ENCODE measurements at regions not wholly inside any gene's neighbourhood (a gene's known extent, or its start where the extent isn't known, plus 50 kb on each side); places are given as distances from the start of the nearest gene placed in this dataset.
"Not testable (repeated sequence)": the region's sequence is repeated elsewhere in the genome, so short reads cannot be mapped to it uniquely, and the experiment has no call there.

DNA sequence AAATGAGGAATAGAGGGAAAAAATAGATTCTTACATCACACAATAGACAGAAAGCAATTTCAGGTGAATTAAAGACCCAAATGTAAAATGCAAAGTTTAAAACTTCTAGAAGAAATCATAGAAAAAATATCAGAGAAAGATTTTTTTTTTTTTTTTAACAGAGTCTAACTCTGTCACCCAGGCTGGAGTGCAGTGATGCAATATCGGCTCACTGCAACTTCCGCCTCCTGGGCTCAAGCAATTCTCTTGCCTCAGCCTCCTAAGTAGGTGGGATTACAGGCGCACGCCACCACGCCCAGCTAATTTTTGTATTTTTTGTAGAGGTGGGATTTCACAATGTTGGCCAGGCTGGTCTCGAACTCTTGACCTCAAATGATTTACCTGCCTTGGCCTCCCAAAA lies 141.8 kb downstream of the COPRS start:
- H3K79me2 ChIP-seq (ENCODE audit: control insufficient read depth, insufficient read depth, low read length, poor library complexity); H3K9ac ChIP-seq (ENCODE audit: low read length); H3K27me3 ChIP-seq (ENCODE audit: insufficient read depth, low read length); H3K27ac ChIP-seq (ENCODE audit: low read depth, low read length); H3K18ac ChIP-seq (ENCODE audit: low read length); H2BK120ac ChIP-seq (ENCODE audit: insufficient read depth, low read length, poor library complexity); H4K12ac ChIP-seq (ENCODE audit: low read depth, low read length); H3K9me3 ChIP-seq (ENCODE audit: insufficient read depth, low read depth, low read length); H3K79me1 ChIP-seq (ENCODE audit: low read length); H2BK12ac ChIP-seq (ENCODE audit: low read length); H3K36me3 ChIP-seq (ENCODE audit: control insufficient read depth in 1 of 2, insufficient read depth in 2 of 2, low read length in 2 of 2); H4K8ac ChIP-seq (ENCODE audit: low read depth, low read length); H3K4ac ChIP-seq (ENCODE audit: low read depth, low read length); H3K4me2 ChIP-seq (ENCODE audit: low read length); H3K14ac ChIP-seq (ENCODE audit: low read length); H3K4me3 ChIP-seq (ENCODE audit: low read depth, low read length); H4K91ac ChIP-seq (ENCODE audit: low read depth, low read length); H2AK5ac ChIP-seq (ENCODE audit: low read length); H2BK5ac ChIP-seq (ENCODE audit: low read depth, low read length, poor library complexity); H3K23ac ChIP-seq (ENCODE audit: low read length); H2AFZ ChIP-seq (ENCODE audit: insufficient read depth, low read length, poor library complexity); H3K4me1 ChIP-seq (ENCODE audit: control insufficient read depth in 1 of 2, insufficient read depth in 2 of 2, low read length in 2 of 2): not testable (repeated sequence)
- no CpG with 5 or more reads among the region's 6 CpGs for WGBS (ENCODE audit: extremely low coverage, insufficient coverage, insufficient read length)
- DNase-seq: peak; percentile 19 to 25

DNA sequence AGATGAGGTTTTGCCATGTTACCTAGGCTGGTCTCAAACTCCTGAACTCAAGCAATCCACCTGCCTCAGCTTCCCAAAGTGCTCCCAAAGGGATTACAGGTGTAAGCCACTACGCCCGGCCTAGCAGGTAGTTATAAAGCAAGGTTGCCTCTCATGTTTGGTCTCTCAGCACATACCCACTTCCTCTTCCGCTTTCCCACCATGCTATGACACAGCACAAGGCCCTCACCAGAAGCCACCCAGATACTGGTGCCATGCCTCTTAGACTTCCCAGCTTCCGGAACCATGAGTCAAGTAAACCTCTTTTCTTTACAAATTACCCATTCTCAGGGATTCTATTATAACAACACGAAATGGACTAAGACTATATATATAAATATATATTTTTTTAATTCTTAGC lies 143.6 kb downstream of the COPRS start:
- Histone ChIP-seq H3K4me1 (ENCODE audit: control insufficient read depth in 1 of 2, insufficient read depth in 2 of 2, low read length in 2 of 2) (no peaks in the 10 kb centered on the region), H3K4me3 (ENCODE audit: low read depth, low read length) (no peak overlapping the region), H3K23ac (ENCODE audit: low read length) (no peak overlapping the region), H3K27me3 (ENCODE audit: insufficient read depth, low read length) (no peaks in the 10 kb centered on the region), H4K12ac (ENCODE audit: low read depth, low read length) (no peak overlapping the region), H4K8ac (ENCODE audit: low read depth, low read length) (no peak overlapping the region), H3K79me1 (ENCODE audit: low read length) (no peaks in the 10 kb centered on the region), H3K27ac (ENCODE audit: low read depth, low read length) (no peak overlapping the region), H3K14ac (ENCODE audit: low read length) (no peak overlapping the region), H3K18ac (ENCODE audit: low read length) (no peak overlapping the region), H2AFZ (ENCODE audit: insufficient read depth, low read length, poor library complexity) (no peak overlapping the region), H3K79me2 (ENCODE audit: control insufficient read depth, insufficient read depth, low read length, poor library complexity) (no peaks in the 10 kb centered on the region), H2AK5ac (ENCODE audit: low read length) (no peak overlapping the region), H3K4ac (ENCODE audit: low read depth, low read length) (no peak overlapping the region), H3K9ac (ENCODE audit: low read length) (no peak overlapping the region), H2BK120ac (ENCODE audit: insufficient read depth, low read length, poor library complexity) (no peak overlapping the region), H4K91ac (ENCODE audit: low read depth, low read length) (no peak overlapping the region), H3K4me2 (ENCODE audit: low read length) (no peak overlapping the region), H3K36me3 (ENCODE audit: control insufficient read depth in 1 of 2, insufficient read depth in 2 of 2, low read length in 2 of 2) (no peaks in the 10 kb centered on the region), H2BK5ac (ENCODE audit: low read depth, low read length, poor library complexity) (no peak overlapping the region), H3K9me3 (ENCODE audit: insufficient read depth, low read depth, low read length) (no peaks in the 10 kb centered on the region), H2BK12ac (ENCODE audit: low read length) (no peak overlapping the region)
- whole genome bisulfite sequencing (ENCODE audit: extremely low coverage, insufficient coverage, insufficient read length): no CpG with 5 or more reads among the region's 5 CpGs
- no peak for DNase-seq

DNA sequence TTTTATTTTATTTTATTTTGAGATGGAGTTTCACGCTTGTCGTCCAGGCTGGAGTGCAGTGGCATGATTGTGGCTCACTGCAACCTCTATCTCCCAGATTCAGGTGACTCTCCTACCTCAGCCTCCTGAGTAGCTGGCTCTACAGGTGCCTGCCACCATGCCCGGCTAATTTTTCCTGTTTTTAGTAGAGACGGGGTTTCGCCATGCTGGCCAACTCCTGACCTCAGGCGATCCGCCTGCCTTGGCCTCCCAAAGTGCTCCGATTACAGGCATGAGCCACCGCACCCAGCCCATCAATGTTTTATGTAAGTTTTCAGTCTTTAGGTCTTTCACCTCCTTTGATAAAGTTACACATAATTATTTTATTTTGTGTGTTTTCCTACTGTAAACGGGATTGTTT lies 154.6 kb downstream of the COPRS start:
- DNase-seq: peak; percentile 40 to 65
- Histone ChIP-seq H3K18ac (ENCODE audit: low read length) (no peak overlapping the region), H3K23ac (ENCODE audit: low read length) (no peak overlapping the region), H2BK12ac (ENCODE audit: low read length) (no peak overlapping the region), H3K36me3 (ENCODE audit: control insufficient read depth in 1 of 2, insufficient read depth in 2 of 2, low read length in 2 of 2) (no peaks in the 10 kb centered on the region), H3K27me3 (ENCODE audit: insufficient read depth, low read length) (no peaks in the 10 kb centered on the region), H2AK5ac (ENCODE audit: low read length) (no peak overlapping the region), H3K4me1 (ENCODE audit: control insufficient read depth in 1 of 2, insufficient read depth in 2 of 2, low read length in 2 of 2) (no peaks in the 10 kb centered on the region), H3K79me2 (ENCODE audit: control insufficient read depth, insufficient read depth, low read length, poor library complexity) (no peaks in the 10 kb centered on the region), H4K8ac (ENCODE audit: low read depth, low read length) (no peak overlapping the region), H3K4ac (ENCODE audit: low read depth, low read length) (no peak overlapping the region), H4K12ac (ENCODE audit: low read depth, low read length) (no peak overlapping the region), H3K9me3 (ENCODE audit: insufficient read depth, low read depth, low read length) (no peaks in the 10 kb centered on the region), H3K4me3 (ENCODE audit: low read depth, low read length) (no peak overlapping the region), H3K79me1 (ENCODE audit: low read length) (no peaks in the 10 kb centered on the region), H2AFZ (ENCODE audit: insufficient read depth, low read length, poor library complexity) (no peak overlapping the region), H4K91ac (ENCODE audit: low read depth, low read length) (no peak overlapping the region), H3K27ac (ENCODE audit: low read depth, low read length) (no peak overlapping the region), H2BK5ac (ENCODE audit: low read depth, low read length, poor library complexity) (no peak overlapping the region), H3K9ac (ENCODE audit: low read length) (no peak overlapping the region), H3K14ac (ENCODE audit: low read length) (no peak overlapping the region), H2BK120ac (ENCODE audit: insufficient read depth, low read length, poor library complexity) (no peak overlapping the region), H3K4me2 (ENCODE audit: low read length) (no peak overlapping the region)
- no CpG with 5 or more reads among the region's 10 CpGs for WGBS (ENCODE audit: extremely low coverage, insufficient coverage, insufficient read length)

DNA sequence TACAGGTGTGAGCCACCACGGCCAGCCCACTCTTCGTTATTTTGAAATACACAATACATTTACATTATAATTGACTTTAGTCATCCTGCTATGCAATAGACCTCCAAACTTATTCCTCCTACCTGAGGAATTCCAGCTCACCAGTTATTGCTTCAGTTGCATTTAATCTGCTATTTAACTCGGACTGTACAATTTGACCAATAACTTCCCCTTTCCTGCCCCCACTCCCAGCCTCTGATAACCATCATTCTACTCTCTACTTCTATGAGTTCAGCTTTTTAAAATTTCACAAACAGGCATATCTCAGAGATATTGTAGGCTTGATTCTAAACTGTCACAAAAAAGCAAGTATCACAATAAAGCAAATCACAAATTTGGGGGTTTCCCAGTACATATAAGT lies 157.0 kb downstream of the COPRS start:
- Histone ChIP-seq H3K23ac (ENCODE audit: low read length) (no peak overlapping the region), H3K14ac (ENCODE audit: low read length) (no peak overlapping the region), H3K79me2 (ENCODE audit: control insufficient read depth, insufficient read depth, low read length, poor library complexity) (no peaks in the 10 kb centered on the region), H2AFZ (ENCODE audit: insufficient read depth, low read length, poor library complexity) (no peak overlapping the region), H3K4me3 (ENCODE audit: low read depth, low read length) (no peak overlapping the region), H3K36me3 (ENCODE audit: control insufficient read depth in 1 of 2, insufficient read depth in 2 of 2, low read length in 2 of 2) (no peaks in the 10 kb centered on the region), H3K79me1 (ENCODE audit: low read length) (peaks cover 7% of the 10 kb centered on the region), H4K91ac (ENCODE audit: low read depth, low read length) (no peak overlapping the region), H3K4me1 (ENCODE audit: control insufficient read depth in 1 of 2, insufficient read depth in 2 of 2, low read length in 2 of 2) (peaks cover 7% of the 10 kb centered on the region in 2 experiments), H3K18ac (ENCODE audit: low read length) (no peak overlapping the region), H2AK5ac (ENCODE audit: low read length) (no peak overlapping the region), H3K9me3 (ENCODE audit: insufficient read depth, low read depth, low read length) (no peaks in the 10 kb centered on the region), H4K8ac (ENCODE audit: low read depth, low read length) (no peak overlapping the region), H4K12ac (ENCODE audit: low read depth, low read length) (no peak overlapping the region), H3K4me2 (ENCODE audit: low read length) (no peak overlapping the region), H2BK120ac (ENCODE audit: insufficient read depth, low read length, poor library complexity) (no peak overlapping the region), H3K27ac (ENCODE audit: low read depth, low read length) (no peak overlapping the region), H3K27me3 (ENCODE audit: insufficient read depth, low read length) (no peaks in the 10 kb centered on the region), H2BK5ac (ENCODE audit: low read depth, low read length, poor library complexity) (no peak overlapping the region), H3K9ac (ENCODE audit: low read length) (no peak overlapping the region), H2BK12ac (ENCODE audit: low read length) (no peak overlapping the region), H3K4ac (ENCODE audit: low read depth, low read length) (no peak overlapping the region)
- DNase-seq: peak; percentile 83 to 94
- no CpG with 5 or more reads among the region's 3 CpGs for WGBS (ENCODE audit: extremely low coverage, insufficient coverage, insufficient read length)

All from trophoblast cell (in vitro differentiated cells and primary cell).